IMR-90 (cell line): ENCODE measurements at regions not wholly inside any gene's neighbourhood (a gene's known extent, or its start where the extent isn't known, plus 50 kb on each side); places are given as distances from the start of the nearest gene placed in this dataset.

Experiments used
- ATAC-seq: fragments of 200-7000 bp; cut with Tn5 transposase; 2 replicates; pipeline ENCODE4 v1.9.1; 2020; ENCODE audit warnings: low read depth, mild to moderate bottlenecking, moderate library complexity
- BruUV-seq: library from RNA; stranded (reverse); fragments of 400-500 nt; replicated peaks from 2 replicates; lab custom pipeline; 2021; lab: Mats Ljungman, UMichigan
- CTCF ChIA-PET: fragments of 300-600 bp; formaldehyde crosslinking; extraction: SDS; loops from one replicate; lab custom pipeline; 2021; ENCODE audit warnings: antibody characterized with exemption; lab: Yijun Ruan, JAX
- POLR2A ChIA-PET: fragments of 300-600 bp; sonication (Branson Sonifier 250); formaldehyde crosslinking; loops from one replicate; lab custom pipeline; 2022; ENCODE audit warnings: antibody characterized with exemption; ENCODE audit not compliant: unreplicated experiment; lab: Charles Lee
- DNase-seq: peaks from one replicate; pipeline ENCODE4 v3.0.0; 2013
- H2AFZ ChIP-seq: replicated peaks from 2 replicates; pipeline ENCODE3; 2013; ENCODE audit warnings: low read length, mild to moderate bottlenecking; ENCODE audit not compliant: poor library complexity
- H2AK5ac ChIP-seq: 2 replicates; pipeline ENCODE4 v1.6.1; 2013; ENCODE audit warnings: low read depth, low read length, inconsistent platforms
- H2AK9ac ChIP-seq: replicated peaks from 2 replicates; pipeline ENCODE3; 2013; ENCODE audit warnings: mild to moderate bottlenecking, low read depth, low read length, moderate library complexity; ENCODE audit not compliant: poor library complexity
- H2BK120ac ChIP-seq: 2 replicates; pipeline ENCODE4 v1.6.1; 2013; ENCODE audit warnings: low read depth, low read length, inconsistent platforms
- H2BK15ac ChIP-seq: 3 replicates; pipeline ENCODE4 v1.6.1; 2013; ENCODE audit warnings: low read depth, low read length, inconsistent platforms
- H2BK20ac ChIP-seq: 2 replicates; pipeline ENCODE4 v1.6.1; 2013; ENCODE audit warnings: low read depth, mild to moderate bottlenecking, inconsistent platforms, low read length, moderate library complexity
- H2BK5ac ChIP-seq: 2 replicates; pipeline ENCODE4 v1.6.1; 2013; ENCODE audit warnings: mild to moderate bottlenecking, low read depth, low read length, inconsistent platforms; ENCODE audit not compliant: poor library complexity, severe bottlenecking
- H3K14ac ChIP-seq: replicated peaks from 2 replicates; pipeline ENCODE4 v1.6.1; 2013; ENCODE audit warnings: low read depth, low read length, inconsistent platforms
- H3K18ac ChIP-seq: 2 replicates; pipeline ENCODE4 v1.6.1; 2013; ENCODE audit warnings: low read depth, low read length, control low read depth
- H3K23ac ChIP-seq: 2 replicates; pipeline ENCODE4 v1.6.1; 2013; ENCODE audit warnings: low read depth, low read length, inconsistent platforms
- H3K27ac ChIP-seq: 2 replicates; pipeline ENCODE4 v1.5.1; 2013; ENCODE audit warnings: mild to moderate bottlenecking, control low read depth, low read length; ENCODE audit not compliant: insufficient read depth
- H3K27me3 ChIP-seq: 2 replicates; pipeline ENCODE4 v1.6.1; 2013; ENCODE audit warnings: low read length; ENCODE audit not compliant: control insufficient read depth, insufficient read depth
- H3K36me3 ChIP-seq: 2 replicates; pipeline ENCODE4 v1.6.1; 2013; ENCODE audit warnings: low read length, mixed read lengths; ENCODE audit not compliant: control insufficient read depth, insufficient read depth
- H3K4ac ChIP-seq: 2 replicates; pipeline ENCODE4 v1.6.1; 2013; ENCODE audit warnings: low read depth, low read length, inconsistent platforms
- H3K4me1 ChIP-seq: 2 replicates; pipeline ENCODE4 v1.6.1; 2013; ENCODE audit warnings: low read length, mixed read lengths; ENCODE audit not compliant: control insufficient read depth, insufficient read depth
- H3K4me2 ChIP-seq: 2 replicates; pipeline ENCODE4 v1.6.1; 2013; ENCODE audit warnings: low read depth, mild to moderate bottlenecking, control low read depth, low read length, moderate library complexity
- H3K4me3 ChIP-seq: 2 replicates; pipeline ENCODE4 v1.5.1; 2013; ENCODE audit warnings: low read depth, mild to moderate bottlenecking, control low read depth, low read length, moderate library complexity; ENCODE audit not compliant: insufficient read depth
- H3K56ac ChIP-seq: 2 replicates; pipeline ENCODE4 v1.6.1; 2013; ENCODE audit warnings: low read length, inconsistent platforms; ENCODE audit not compliant: insufficient read depth; ENCODE audit errors: extremely low read depth
- H3K79me1 ChIP-seq, 2 experiments: 2 replicates each; pipeline ENCODE4 v1.6.1; 2013; ENCODE audit warnings: low read length in 2 of 2, inconsistent platforms in 1 of 2, low read depth in 1 of 2
- H3K9ac ChIP-seq: 2 replicates; pipeline ENCODE4 v1.6.1; 2013; ENCODE audit warnings: low read depth, low read length, control low read depth
- H3K9me1 ChIP-seq: 2 replicates; pipeline ENCODE4 v1.6.1; 2013; ENCODE audit warnings: low read length, inconsistent platforms; ENCODE audit not compliant: insufficient read depth
- H3K9me3 ChIP-seq: 2 replicates; pipeline ENCODE4 v1.6.1; 2013; ENCODE audit warnings: low read length; ENCODE audit not compliant: control insufficient read depth, insufficient read depth
- H4K20me1 ChIP-seq: 2 replicates; pipeline ENCODE4 v1.6.1; 2013; ENCODE audit warnings: low read length, inconsistent platforms; ENCODE audit not compliant: insufficient read depth
- H4K5ac ChIP-seq: 2 replicates; pipeline ENCODE4 v1.6.1; 2013; ENCODE audit warnings: mild to moderate bottlenecking, low read depth, low read length, control low read depth
- H4K8ac ChIP-seq, 2 experiments: 2 replicates each; pipeline ENCODE4 v1.6.1; 2013; ENCODE audit warnings: low read depth in 2 of 2, low read length in 2 of 2, control low read depth in 1 of 2, inconsistent platforms in 1 of 2
- H4K91ac ChIP-seq: 2 replicates; pipeline ENCODE4 v1.6.1; 2013; ENCODE audit warnings: low read depth, low read length, inconsistent platforms; ENCODE audit not compliant: insufficient read depth
- CEBPB ChIP-seq: IDR thresholded peaks from 2 replicates; pipeline ENCODE4 v1.6.1; 2012; ENCODE audit warnings: low read depth, low read length, improper control_type of control experiment
- MAFK ChIP-seq: IDR thresholded peaks from 2 replicates; pipeline ENCODE4 v1.6.1; 2012; ENCODE audit warnings: low read depth, low read length, improper control_type of control experiment
- MXI1 ChIP-seq: IDR thresholded peaks from 2 replicates; pipeline ENCODE4 v1.6.1; 2012; ENCODE audit warnings: low read depth, mild to moderate bottlenecking, low read length, moderate library complexity, borderline replicate concordance
- NFE2L2 ChIP-seq: fragments of 150-350 bp; IDR thresholded peaks from 2 replicates; pipeline ENCODE4 v1.6.1; 2016; ENCODE audit warnings: low read depth, mild to moderate bottlenecking, low read length
- RCOR1 ChIP-seq: IDR thresholded peaks from 2 replicates; pipeline ENCODE4 v1.6.1; 2012; ENCODE audit warnings: mild to moderate bottlenecking, low read length, improper control_type of control experiment; ENCODE audit not compliant: insufficient replicate concordance
- WGBS, 2 experiments: methylation state at CpG; one replicate each; pipeline versions ENCODE4 v1.1.5 to v1.1.7; 2013; ENCODE audit warnings: missing lambda C conversion rate in 2 of 2; ENCODE audit not compliant: insufficient read length in 1 of 2; ENCODE audit errors: extremely low coverage in 2 of 2; 5-methylcytosine and 5-hydroxymethylcytosine counted together
- dilution Hi-C: fragments of 300-500 bp; cut with HindIII; formaldehyde crosslinking; loops from one replicate; pipeline ENCODE4 v1.14.3; 2018; ENCODE audit warnings: low sequenced_read_pairs; ENCODE audit not compliant: unreplicated experiment
- in situ Hi-C: fragments of 300-500 bp; cut with MboI; formaldehyde crosslinking; loops from 3 replicates; pipeline ENCODE4 v1.14.3; 2019; ENCODE audit warnings: low sequenced_read_pairs, inconsistent platforms, mixed read lengths
- intact Hi-C: fragments of 100-400 bp; cut with micrococcal nuclease; formaldehyde crosslinking; loops from 2 replicates; pipeline ENCODE4 v1.10.0; 2022
- TF ChIP-seq, protein P1 (sequence below): conservative IDR thresholded peaks from 2 replicates; pipeline ENCODE4 v1.5.1; 2012; ENCODE audit warnings: mild to moderate bottlenecking, low read depth, low read length, improper control_type of control experiment

DNA sequence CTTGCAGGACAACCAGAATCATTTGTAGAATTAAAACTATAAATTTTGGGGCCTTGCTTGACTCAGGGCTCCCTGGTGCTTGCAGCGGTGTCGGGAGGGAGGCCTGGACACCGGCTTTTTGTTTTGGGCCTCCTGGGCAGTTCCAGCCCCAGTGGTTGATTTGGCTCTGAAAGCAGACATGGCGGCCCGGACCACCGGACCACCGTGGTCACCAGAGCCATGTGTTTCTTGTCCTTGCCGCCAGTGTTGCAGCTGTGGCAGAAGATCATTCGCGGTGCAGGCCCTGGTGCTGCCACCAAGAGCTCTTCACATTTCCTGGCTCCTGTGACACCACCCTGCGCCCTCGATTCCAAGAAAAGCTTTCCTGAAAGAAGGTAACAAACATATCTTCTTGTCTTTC is 484.8 kb downstream of the BRINP3 start:
- no peaks in the 10 kb centered on the region for H3K4me1 ChIP-seq
- dilution Hi-C loops (no loop called here), intact Hi-C loops (no loop called here), in situ Hi-C loops (no loop called here)
- no peak overlapping the region for H2AK9ac ChIP-seq
- WGBS, 2 experiments, result 95% methylated on average over 10 of the region's 12 CpGs; no CpG with 5 or more reads in 1 of the 2 experiments
- no peak overlapping the region for H3K23ac ChIP-seq
- H3K9me3 ChIP-seq, result peaks cover 6% of the 10 kb centered on the region; the same call in 1 of the 2 replicates
- DNase-seq (no peak), ATAC-seq (no peak)
- H4K91ac ChIP-seq, result no peak overlapping the region
- no peak overlapping the region for H3K56ac ChIP-seq
- H2AFZ ChIP-seq, result no peak overlapping the region
- H4K20me1 ChIP-seq, result no peaks in the 10 kb centered on the region
- H3K18ac ChIP-seq, result no peak overlapping the region
- H3K9me1 ChIP-seq, result no peaks in the 10 kb centered on the region
- BruUV-seq, result no TSS peak
- no peak overlapping the region for H3K4me2 ChIP-seq
- H2BK15ac ChIP-seq, result no peak overlapping the region
- no peaks in the 10 kb centered on the region for H3K36me3 ChIP-seq
- no peak overlapping the region for H3K4me3 ChIP-seq
- POLR2A ChIA-PET, result no interaction called here
- H2AK5ac ChIP-seq, result no peak overlapping the region
- H3K27me3 ChIP-seq, result no peaks in the 10 kb centered on the region
- CTCF ChIA-PET, result no interaction called here
- H3K9ac ChIP-seq, result no peak overlapping the region
- H3K4ac ChIP-seq, result no peak overlapping the region
- H2BK20ac ChIP-seq, result no peak overlapping the region
- H3K27ac ChIP-seq, result no peak overlapping the region
- no peak overlapping the region for H4K5ac ChIP-seq
- H4K8ac ChIP-seq, result no peak overlapping the region
- H3K79me1 ChIP-seq, result no peaks in the 10 kb centered on the region
- no peak overlapping the region for H2BK5ac ChIP-seq
- H2BK120ac ChIP-seq, result no peak overlapping the region
- TF ChIP-seq NFE2L2 (no peak), MXI1 (no peak), MAFK (no peak), RCOR1 (no peak), CEBPB (no peak)
- TF ChIP-seq, protein P1, sequence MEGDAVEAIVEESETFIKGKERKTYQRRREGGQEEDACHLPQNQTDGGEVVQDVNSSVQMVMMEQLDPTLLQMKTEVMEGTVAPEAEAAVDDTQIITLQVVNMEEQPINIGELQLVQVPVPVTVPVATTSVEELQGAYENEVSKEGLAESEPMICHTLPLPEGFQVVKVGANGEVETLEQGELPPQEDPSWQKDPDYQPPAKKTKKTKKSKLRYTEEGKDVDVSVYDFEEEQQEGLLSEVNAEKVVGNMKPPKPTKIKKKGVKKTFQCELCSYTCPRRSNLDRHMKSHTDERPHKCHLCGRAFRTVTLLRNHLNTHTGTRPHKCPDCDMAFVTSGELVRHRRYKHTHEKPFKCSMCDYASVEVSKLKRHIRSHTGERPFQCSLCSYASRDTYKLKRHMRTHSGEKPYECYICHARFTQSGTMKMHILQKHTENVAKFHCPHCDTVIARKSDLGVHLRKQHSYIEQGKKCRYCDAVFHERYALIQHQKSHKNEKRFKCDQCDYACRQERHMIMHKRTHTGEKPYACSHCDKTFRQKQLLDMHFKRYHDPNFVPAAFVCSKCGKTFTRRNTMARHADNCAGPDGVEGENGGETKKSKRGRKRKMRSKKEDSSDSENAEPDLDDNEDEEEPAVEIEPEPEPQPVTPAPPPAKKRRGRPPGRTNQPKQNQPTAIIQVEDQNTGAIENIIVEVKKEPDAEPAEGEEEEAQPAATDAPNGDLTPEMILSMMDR, result no peak
- no peak overlapping the region for H3K14ac ChIP-seq
